ENCODE measurements at regions not wholly inside any gene's neighbourhood (a gene's known extent, or its start where the extent isn't known, plus 50 kb on each side); places are given as distances from the start of the nearest gene placed in this dataset.
"Not testable (repeated sequence)": the region's sequence is repeated elsewhere in the genome, so short reads cannot be mapped to it uniquely, and the experiment has no call there.

DNA sequence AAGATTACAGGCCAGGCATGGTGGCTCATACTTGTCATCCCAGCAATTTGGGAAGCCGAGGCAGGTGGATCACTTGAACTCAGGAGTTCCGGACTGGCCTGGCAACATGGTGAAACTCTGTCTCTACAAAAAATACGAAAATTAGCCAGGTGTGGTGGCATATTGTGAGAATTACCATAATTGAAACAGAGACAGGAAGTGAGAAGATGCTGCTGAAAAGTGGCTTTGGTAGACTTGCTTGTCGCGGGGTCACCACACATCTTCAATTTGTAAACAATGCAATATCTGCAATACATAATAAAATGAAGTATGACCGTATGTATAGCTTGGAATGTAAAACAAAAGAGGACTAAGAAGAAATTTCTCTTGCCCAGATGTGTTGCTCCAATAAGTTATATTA, 490.5 kb downstream of the GABRG2 start:
- Histone ChIP-seq H3K36me3 (no peaks in the 10 kb centered on the region), H3K27me3 (no peaks in the 10 kb centered on the region), H3K4me3 (no peak overlapping the region), H3K27ac (no peak overlapping the region), H3K9me3 (replicated peaks) (no peaks in the 10 kb centered on the region), H3K4me1 (no peaks in the 10 kb centered on the region)
- no peak for DNase-seq

GRCh38 chr5:162567644-162568043, 500.1 kb downstream of the GABRG2 start:
- DNase-seq, result no peak
- no peaks in the 10 kb centered on the region for H3K36me3 ChIP-seq
- H3K27me3 ChIP-seq, result no peaks in the 10 kb centered on the region
- H3K4me3 ChIP-seq, result no peak overlapping the region
- no peak overlapping the region for H3K27ac ChIP-seq
- no peaks in the 10 kb centered on the region for H3K4me1 ChIP-seq
- no peaks in the 10 kb centered on the region for H3K9me3 ChIP-seq (replicated peaks)

DNA sequence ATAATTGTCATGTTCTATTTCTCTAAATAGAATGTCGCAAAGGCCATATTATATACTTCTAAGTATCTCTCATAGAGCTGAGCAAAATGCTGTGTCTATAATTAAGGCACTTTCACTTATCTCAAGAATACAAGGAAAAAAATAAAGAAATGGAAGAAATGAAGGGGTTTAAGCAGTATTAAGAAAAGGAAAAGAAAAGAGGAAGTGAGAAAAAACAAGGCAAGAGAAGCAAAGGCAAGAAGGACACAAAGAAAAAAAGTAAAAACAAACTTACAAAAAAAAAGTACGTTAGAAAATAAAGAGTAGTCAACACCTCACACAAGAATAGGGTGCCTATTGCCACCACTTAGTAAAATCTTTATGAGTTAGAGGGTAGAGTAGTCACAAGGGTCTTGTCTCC, 506.2 kb downstream of the GABRG2 start:
- Histone ChIP-seq H3K4me1 (no peaks in the 10 kb centered on the region), H3K36me3 (no peaks in the 10 kb centered on the region), H3K27ac (no peak overlapping the region), H3K9me3 (replicated peaks) (no peaks in the 10 kb centered on the region), H3K4me3 (no peak overlapping the region), H3K27me3 (no peaks in the 10 kb centered on the region)
- no peak for DNase-seq

DNA sequence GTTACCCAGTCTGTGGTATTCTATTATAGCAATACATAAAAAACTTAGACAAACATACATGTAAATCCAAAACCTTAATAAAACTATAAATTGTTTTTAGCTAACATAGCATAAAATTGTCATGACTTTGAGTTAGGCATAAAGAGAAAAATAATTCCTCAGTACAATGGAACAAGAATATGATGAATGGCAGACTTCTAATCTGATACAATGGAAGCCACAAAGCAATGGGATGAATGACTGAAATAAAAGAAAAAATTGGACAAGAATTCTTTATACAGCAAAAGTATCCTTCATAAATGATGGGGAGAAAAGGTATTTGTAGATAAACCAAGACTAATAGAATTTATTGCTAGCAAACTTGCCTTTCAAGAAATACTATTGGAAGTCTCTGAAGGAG, 524.2 kb downstream of the GABRG2 start:
- Histone ChIP-seq H3K4me1 (no peaks in the 10 kb centered on the region), H3K4me3 (no peak overlapping the region), H3K27ac (no peak overlapping the region), H3K9me3 (replicated peaks) (no peaks in the 10 kb centered on the region), H3K27me3 (no peaks in the 10 kb centered on the region), H3K36me3 (no peaks in the 10 kb centered on the region)
- no peak for DNase-seq

DNA sequence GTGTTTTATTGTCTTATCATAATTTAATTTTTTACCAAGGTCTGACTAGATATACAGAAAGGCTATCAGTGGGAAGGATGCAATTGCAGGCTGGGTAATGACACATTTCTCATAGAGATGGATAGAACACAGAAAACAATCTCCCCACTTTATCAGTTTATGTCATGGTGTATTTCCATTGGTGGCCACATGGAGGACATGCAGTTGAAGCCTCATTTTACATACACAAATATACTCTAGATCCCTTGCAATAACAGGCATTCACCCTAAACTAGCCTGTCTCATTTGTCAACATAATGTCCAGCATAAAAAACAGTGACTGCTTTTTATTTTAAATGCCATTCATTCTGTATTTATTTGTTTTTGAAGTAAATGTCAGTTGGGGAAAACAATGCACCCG, 526.3 kb downstream of the GABRG2 start:
- no peaks in the 10 kb centered on the region for H3K36me3 ChIP-seq
- H3K9me3 ChIP-seq (replicated peaks), result no peaks in the 10 kb centered on the region
- peak in 1 of 2 experiments; percentile 28 for DNase-seq
- no peaks in the 10 kb centered on the region for H3K4me1 ChIP-seq
- no peaks in the 10 kb centered on the region for H3K27me3 ChIP-seq
- no peak overlapping the region for H3K4me3 ChIP-seq
- H3K27ac ChIP-seq, result no peak overlapping the region

DNA sequence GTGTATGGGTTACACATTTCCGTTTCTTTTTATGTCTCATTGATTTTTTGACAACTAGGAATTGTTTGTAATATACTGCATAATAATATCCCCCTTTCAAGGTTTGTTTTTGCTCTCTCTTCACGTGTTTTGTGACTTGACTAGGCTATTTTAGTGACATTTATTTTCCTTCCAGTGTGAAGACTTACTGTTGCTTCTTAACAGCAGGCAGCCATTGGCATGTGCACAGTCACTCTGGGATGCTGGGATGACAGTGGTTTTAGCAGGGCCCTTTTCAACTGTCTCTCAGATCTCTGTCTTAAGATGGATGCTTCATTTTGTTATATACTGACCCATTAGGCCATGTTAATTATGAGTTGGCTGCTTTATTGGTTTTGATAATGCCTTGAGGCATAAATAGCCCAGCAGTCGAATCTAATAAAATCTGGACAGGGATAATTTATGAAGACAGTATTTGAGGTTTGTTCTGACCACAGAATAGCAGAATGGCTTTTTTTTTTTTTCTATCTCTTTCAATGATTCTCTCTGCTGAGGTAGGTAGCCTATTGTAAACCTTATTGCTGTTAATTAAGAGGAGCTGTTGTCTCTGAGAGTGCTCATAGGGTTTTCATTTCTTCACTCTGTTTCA, 536.0 kb downstream of the GABRG2 start:
- Histone ChIP-seq H3K4me1 (no peaks in the 10 kb centered on the region), H3K36me3 (no peaks in the 10 kb centered on the region), H3K27ac (no peak overlapping the region), H3K27me3 (no peaks in the 10 kb centered on the region), H3K4me3 (no peak overlapping the region), H3K9me3 (replicated peaks) (no peaks in the 10 kb centered on the region)
- DNase-seq, result no peak

DNA sequence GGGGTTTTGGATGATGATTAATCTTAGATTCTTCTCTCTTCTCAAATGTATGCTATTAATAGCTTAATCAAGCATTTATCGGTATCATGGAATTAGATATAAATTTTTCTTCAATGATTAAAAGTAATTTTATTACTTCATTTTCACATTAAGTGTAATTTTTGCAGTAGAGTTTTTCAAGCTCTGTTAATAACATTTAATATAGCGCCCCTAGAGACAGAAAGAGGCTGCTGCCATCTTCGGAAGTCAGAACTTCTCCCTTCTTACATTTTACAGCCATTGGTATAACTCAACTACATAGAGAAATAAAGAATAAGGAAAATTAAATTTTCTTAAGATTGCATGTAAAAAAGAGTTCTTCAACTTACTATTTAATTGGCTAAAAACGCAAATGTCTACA, 540.3 kb downstream of the GABRG2 start:
- H3K9me3 ChIP-seq (replicated peaks), result no peaks in the 10 kb centered on the region
- H3K4me3 ChIP-seq, result no peak overlapping the region
- H3K4me1 ChIP-seq, result no peaks in the 10 kb centered on the region
- H3K27me3 ChIP-seq, result no peaks in the 10 kb centered on the region
- no peaks in the 10 kb centered on the region for H3K36me3 ChIP-seq
- H3K27ac ChIP-seq, result no peak overlapping the region
- peak in 1 of 2 experiments; percentile 5 for DNase-seq

- H3K9me3 ChIP-seq (replicated peaks); H3K4me3 ChIP-seq; H3K27me3 ChIP-seq; H3K27ac ChIP-seq; DNase-seq; H3K36me3 ChIP-seq; H3K4me1 ChIP-seq: not testable (repeated sequence)
These were observed 554.2 kb downstream of the GABRG2 start for GRCh38 chr5:162621726-162622263.

DNA sequence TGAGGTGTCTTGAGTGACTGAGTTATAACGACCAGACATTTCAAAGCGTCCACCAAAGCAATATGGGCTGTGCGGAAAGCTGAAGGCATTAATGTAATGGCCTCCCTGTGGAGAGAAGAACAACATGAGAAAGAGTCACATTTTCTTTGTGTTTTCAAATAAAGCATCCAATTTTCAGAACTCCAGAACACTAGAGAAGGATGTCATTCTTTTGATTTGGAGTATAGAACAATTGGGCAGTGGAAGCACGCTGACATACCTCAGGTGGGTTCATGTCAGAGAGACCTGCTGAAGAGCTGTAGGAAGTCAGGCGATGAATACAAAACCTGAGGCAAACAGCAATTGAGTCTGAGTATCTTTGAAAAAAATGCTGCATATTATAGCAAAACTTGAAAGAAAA, 556.5 kb downstream of the GABRG2 start:
- Histone ChIP-seq H3K4me1 (no peaks in the 10 kb centered on the region), H3K9me3 (replicated peaks) (no peaks in the 10 kb centered on the region), H3K36me3 (no peaks in the 10 kb centered on the region), H3K27ac (no peak overlapping the region), H3K27me3 (no peaks in the 10 kb centered on the region), H3K4me3 (no peak overlapping the region)
- no peak for DNase-seq

DNA sequence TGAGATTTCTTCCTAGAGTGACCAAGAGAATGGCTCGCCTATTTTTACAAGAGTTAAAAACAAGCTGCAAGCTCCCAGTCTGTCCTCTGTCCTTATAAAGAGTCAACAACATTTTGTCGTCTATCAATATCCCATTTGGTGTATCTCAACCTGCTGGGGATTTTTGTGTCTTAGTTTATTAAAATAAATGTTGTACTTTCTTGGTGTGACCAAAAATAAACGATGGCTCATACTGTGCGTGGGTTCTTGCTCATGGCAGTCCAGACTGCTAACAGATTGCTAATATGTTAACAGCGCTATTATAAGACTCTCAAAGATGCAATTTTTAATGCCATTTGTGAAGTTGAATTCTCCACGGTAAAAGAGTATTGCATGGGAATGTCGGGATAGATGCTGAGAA, 569.9 kb downstream of the GABRG2 start:
- H3K27ac ChIP-seq, result no peak overlapping the region
- DNase-seq, result no peak
- H3K27me3 ChIP-seq, result no peaks in the 10 kb centered on the region
- no peak overlapping the region for H3K4me3 ChIP-seq
- H3K9me3 ChIP-seq (replicated peaks), result no peaks in the 10 kb centered on the region
- no peaks in the 10 kb centered on the region for H3K4me1 ChIP-seq
- no peaks in the 10 kb centered on the region for H3K36me3 ChIP-seq

- no peak overlapping the region for H3K4me3 ChIP-seq
- H3K9me3 ChIP-seq (replicated peaks), result no peaks in the 10 kb centered on the region
- no peaks in the 10 kb centered on the region for H3K27me3 ChIP-seq
- no peaks in the 10 kb centered on the region for H3K36me3 ChIP-seq
- no peak overlapping the region for H3K27ac ChIP-seq
- no peak for DNase-seq
- H3K4me1 ChIP-seq, result no peaks in the 10 kb centered on the region
These were observed 571.3 kb downstream of the GABRG2 start for GRCh38 chr5:162638849-162639248.

DNA sequence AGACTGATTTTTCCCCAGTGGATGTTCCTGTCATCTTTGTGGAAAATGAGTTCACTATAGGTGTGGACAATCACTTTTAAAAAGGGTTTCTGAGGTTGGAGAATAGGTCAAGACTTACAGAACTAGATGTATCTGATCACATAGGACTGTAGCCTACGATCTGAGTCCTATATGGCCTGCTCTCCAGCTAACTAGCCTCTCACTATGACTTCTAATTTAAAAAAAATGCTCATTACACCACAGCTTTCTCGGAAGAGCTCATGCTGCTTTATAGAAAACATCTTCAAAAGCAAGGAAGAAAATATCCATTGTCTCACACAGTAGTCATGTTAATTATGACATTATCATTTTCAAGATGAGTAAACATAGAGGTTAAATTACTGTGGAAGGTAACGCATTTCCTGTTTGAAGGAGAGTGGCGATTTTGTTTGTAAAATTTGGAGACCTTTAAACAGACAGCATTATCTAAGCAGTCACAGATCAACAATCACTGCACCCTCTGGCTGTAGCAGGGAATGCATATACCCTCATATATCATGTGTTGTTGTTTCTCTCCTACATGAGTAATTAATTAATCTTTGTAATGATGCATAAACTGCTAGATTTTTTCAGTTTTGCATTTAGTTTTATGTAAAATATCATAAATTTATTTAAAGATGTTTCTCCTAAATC, 573.7 kb downstream of the GABRG2 start:
- H3K4me3 ChIP-seq, result no peak overlapping the region
- no peaks in the 10 kb centered on the region for H3K9me3 ChIP-seq (replicated peaks)
- H3K4me1 ChIP-seq, result no peaks in the 10 kb centered on the region
- no peaks in the 10 kb centered on the region for H3K36me3 ChIP-seq
- H3K27me3 ChIP-seq, result no peaks in the 10 kb centered on the region
- DNase-seq, result no peak
- no peak overlapping the region for H3K27ac ChIP-seq

GRCh38 chr5:162654661-162655405, 587.3 kb downstream of the GABRG2 start:
- H3K36me3 ChIP-seq, result no peaks in the 10 kb centered on the region
- no peaks in the 10 kb centered on the region for H3K9me3 ChIP-seq (replicated peaks)
- DNase-seq, result no peak
- H3K4me3 ChIP-seq, result no peak overlapping the region
- no peak overlapping the region for H3K27ac ChIP-seq
- peaks cover 6% of the 10 kb centered on the region; the same call in 1 of the 2 replicates for H3K27me3 ChIP-seq
- H3K4me1 ChIP-seq, result no peaks in the 10 kb centered on the region

- H3K9me3 ChIP-seq (replicated peaks), result no peaks in the 10 kb centered on the region
- no peak for DNase-seq
- peaks cover 6% of the 10 kb centered on the region; the same call in 1 of the 2 replicates for H3K27me3 ChIP-seq
- no peak overlapping the region for H3K27ac ChIP-seq
- H3K4me1 ChIP-seq, result no peaks in the 10 kb centered on the region
- no peaks in the 10 kb centered on the region for H3K36me3 ChIP-seq
- no peak overlapping the region for H3K4me3 ChIP-seq
These were observed 589.5 kb downstream of the GABRG2 start for GRCh38 chr5:162657076-162657475.

DNA sequence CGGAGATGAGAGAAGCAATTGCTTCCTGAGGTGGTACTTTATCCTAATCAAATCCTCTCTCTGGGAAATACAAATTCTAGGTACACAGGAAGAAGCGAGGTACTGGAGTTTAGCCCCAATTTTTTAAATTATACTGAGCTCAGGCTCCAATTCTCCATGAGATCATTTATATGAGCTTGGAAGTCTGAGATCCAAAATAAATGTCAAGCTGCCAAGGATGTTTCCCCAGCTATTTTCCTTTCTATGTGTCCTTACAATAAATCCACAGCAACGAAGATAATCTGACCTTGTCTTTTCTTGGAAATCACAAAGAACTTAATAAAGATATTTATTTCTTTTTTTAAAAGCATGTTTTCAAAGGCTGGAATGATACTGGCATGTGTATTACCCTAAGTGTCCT, 597.3 kb downstream of the GABRG2 start:
- no peaks in the 10 kb centered on the region for H3K9me3 ChIP-seq (replicated peaks)
- DNase-seq, result no peak
- no peak overlapping the region for H3K4me3 ChIP-seq
- no peaks in the 10 kb centered on the region for H3K27me3 ChIP-seq
- no peaks in the 10 kb centered on the region for H3K36me3 ChIP-seq
- H3K27ac ChIP-seq, result no peak overlapping the region
- H3K4me1 ChIP-seq, result no peaks in the 10 kb centered on the region

All from SJCRH30 (cell line).